ENCODE measurements at regions not wholly inside any gene's neighbourhood (a gene's known extent, or its start where the extent isn't known, plus 50 kb on each side); places are given as distances from the start of the nearest gene placed in this dataset.

DNA sequence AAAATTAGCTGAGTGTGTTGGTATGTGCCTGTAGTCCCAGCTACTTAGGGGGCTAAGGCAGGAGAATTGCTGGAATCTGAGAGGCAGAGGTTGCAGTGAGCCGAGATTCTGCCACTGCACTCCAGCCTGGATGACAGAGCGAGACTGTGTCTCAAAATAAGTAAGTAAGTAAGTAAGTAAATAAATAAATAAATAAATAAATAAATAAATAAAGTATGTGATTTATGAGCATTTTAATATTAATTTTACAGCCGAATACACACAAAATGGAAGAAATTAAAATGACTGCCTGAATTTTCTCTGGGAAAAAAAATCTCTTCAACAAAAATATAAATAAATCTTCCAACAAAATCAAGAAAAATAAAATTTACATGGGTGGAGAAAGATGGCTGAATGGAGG lies 740.7 kb downstream of the CDH18 start:
- no peaks in the 10 kb centered on the region for H3K4me1 ChIP-seq (ENCODE audit: control insufficient read depth, extremely low read depth, insufficient read depth, low read length)
- no peak overlapping the region for H3K4me3 ChIP-seq (replicated peaks in 1 of 4; ENCODE audit: control extremely low read depth in 1 of 4, insufficient read depth in 1 of 4, low read depth in 3 of 4, low read length in 4 of 4)
- H3K9ac ChIP-seq (ENCODE audit: insufficient read depth, low read length): no peak overlapping the region
- H2AFZ ChIP-seq (ENCODE audit: low read length): no peak overlapping the region
- no peaks in the 10 kb centered on the region for H3K9me3 ChIP-seq (ENCODE audit: control insufficient read depth, insufficient read depth, low read depth, low read length)
- no peak overlapping the region for H3K4me2 ChIP-seq (ENCODE audit: extremely low read depth, insufficient read depth, low read length)
- H3K27me3 ChIP-seq (ENCODE audit: control insufficient read depth, insufficient read depth, low read length): no peaks in the 10 kb centered on the region
- TF ChIP-seq EZH2 (IDR thresholded peaks at IDR 0.05; ENCODE audit: low read length, missing control alignments): no peak
- TF ChIP-seq, protein P1, sequence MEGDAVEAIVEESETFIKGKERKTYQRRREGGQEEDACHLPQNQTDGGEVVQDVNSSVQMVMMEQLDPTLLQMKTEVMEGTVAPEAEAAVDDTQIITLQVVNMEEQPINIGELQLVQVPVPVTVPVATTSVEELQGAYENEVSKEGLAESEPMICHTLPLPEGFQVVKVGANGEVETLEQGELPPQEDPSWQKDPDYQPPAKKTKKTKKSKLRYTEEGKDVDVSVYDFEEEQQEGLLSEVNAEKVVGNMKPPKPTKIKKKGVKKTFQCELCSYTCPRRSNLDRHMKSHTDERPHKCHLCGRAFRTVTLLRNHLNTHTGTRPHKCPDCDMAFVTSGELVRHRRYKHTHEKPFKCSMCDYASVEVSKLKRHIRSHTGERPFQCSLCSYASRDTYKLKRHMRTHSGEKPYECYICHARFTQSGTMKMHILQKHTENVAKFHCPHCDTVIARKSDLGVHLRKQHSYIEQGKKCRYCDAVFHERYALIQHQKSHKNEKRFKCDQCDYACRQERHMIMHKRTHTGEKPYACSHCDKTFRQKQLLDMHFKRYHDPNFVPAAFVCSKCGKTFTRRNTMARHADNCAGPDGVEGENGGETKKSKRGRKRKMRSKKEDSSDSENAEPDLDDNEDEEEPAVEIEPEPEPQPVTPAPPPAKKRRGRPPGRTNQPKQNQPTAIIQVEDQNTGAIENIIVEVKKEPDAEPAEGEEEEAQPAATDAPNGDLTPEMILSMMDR (conservative IDR thresholded peaks at IDR 0.05 in 1 of 2, IDR thresholded peaks at IDR 0.05 in 1 of 2; ENCODE audit: low read depth in 1 of 2, low read length in 2 of 2): no peak
- no peak overlapping the region for H3K27ac ChIP-seq (ENCODE audit: insufficient read depth, low read length)
- DNase-seq (ENCODE audit: low read depth in 2 of 2): no peak
- H3K79me2 ChIP-seq (ENCODE audit: control insufficient read depth, insufficient read depth, low read length): no peaks in the 10 kb centered on the region
- H4K20me1 ChIP-seq (ENCODE audit: control insufficient read depth, extremely low read depth, insufficient read depth, low read length): no peaks in the 10 kb centered on the region
- no peaks in the 10 kb centered on the region for H3K36me3 ChIP-seq (ENCODE audit: control insufficient read depth, insufficient read depth, low read length)

- Histone ChIP-seq H3K4me3 (replicated peaks in 1 of 4; ENCODE audit: control extremely low read depth in 1 of 4, insufficient read depth in 1 of 4, low read depth in 3 of 4, low read length in 4 of 4) (no peak overlapping the region), H3K79me2 (ENCODE audit: control insufficient read depth, insufficient read depth, low read length) (no peaks in the 10 kb centered on the region), H3K36me3 (ENCODE audit: control insufficient read depth, insufficient read depth, low read length) (no peaks in the 10 kb centered on the region), H3K27me3 (ENCODE audit: control insufficient read depth, insufficient read depth, low read length) (no peaks in the 10 kb centered on the region), H3K9me3 (ENCODE audit: control insufficient read depth, insufficient read depth, low read depth, low read length) (no peaks in the 10 kb centered on the region), H2AFZ (ENCODE audit: low read length) (no peak overlapping the region), H3K9ac (ENCODE audit: insufficient read depth, low read length) (no peak overlapping the region), H3K27ac (ENCODE audit: insufficient read depth, low read length) (no peak overlapping the region), H3K4me1 (ENCODE audit: control insufficient read depth, extremely low read depth, insufficient read depth, low read length) (no peaks in the 10 kb centered on the region), H4K20me1 (ENCODE audit: control insufficient read depth, extremely low read depth, insufficient read depth, low read length) (no peaks in the 10 kb centered on the region), H3K4me2 (ENCODE audit: extremely low read depth, insufficient read depth, low read length) (no peak overlapping the region)
- TF ChIP-seq, protein P1 (conservative IDR thresholded peaks at IDR 0.05 in 1 of 2, IDR thresholded peaks at IDR 0.05 in 1 of 2; ENCODE audit: low read depth in 1 of 2, low read length in 2 of 2): no peak
- no peak for TF ChIP-seq EZH2 (IDR thresholded peaks at IDR 0.05; ENCODE audit: low read length, missing control alignments)
- DNase-seq (ENCODE audit: low read depth in 2 of 2): no peak
Observed at GRCh38 chr5:19256036-19256435, 732.0 kb downstream of the CDH18 start.

DNA sequence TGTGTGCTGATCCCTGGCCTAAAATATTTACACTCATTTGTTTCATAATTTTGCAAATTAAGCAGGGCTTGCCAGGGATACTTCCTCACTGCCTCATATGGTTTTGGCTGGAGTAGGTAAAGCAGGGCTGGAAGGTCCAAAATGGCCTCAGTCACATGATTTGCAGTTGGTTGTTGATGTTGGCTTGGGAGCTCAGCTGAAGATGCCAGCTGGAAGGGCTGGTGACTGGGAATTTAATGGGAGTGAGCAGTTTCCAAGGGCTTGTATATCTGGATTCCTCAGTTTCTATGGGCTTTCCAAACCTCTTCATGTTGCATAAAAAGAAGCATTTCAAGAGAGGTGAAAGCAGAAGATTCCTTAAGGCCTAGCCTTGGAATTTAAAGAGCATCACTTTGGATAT lies 729.3 kb downstream of the CDH18 start:
- H3K4me1 ChIP-seq (ENCODE audit: control insufficient read depth, extremely low read depth, insufficient read depth, low read length): no peaks in the 10 kb centered on the region
- TF ChIP-seq, protein P1 (conservative IDR thresholded peaks at IDR 0.05 in 1 of 2, IDR thresholded peaks at IDR 0.05 in 1 of 2; ENCODE audit: low read depth in 1 of 2, low read length in 2 of 2): no peak
- no peak for TF ChIP-seq EZH2 (IDR thresholded peaks at IDR 0.05; ENCODE audit: low read length, missing control alignments)
- H4K20me1 ChIP-seq (ENCODE audit: control insufficient read depth, extremely low read depth, insufficient read depth, low read length): no peaks in the 10 kb centered on the region
- no peak overlapping the region for H3K27ac ChIP-seq (ENCODE audit: insufficient read depth, low read length)
- DNase-seq (ENCODE audit: low read depth in 2 of 2): no peak
- H3K9me3 ChIP-seq (ENCODE audit: control insufficient read depth, insufficient read depth, low read depth, low read length): no peaks in the 10 kb centered on the region
- no peak overlapping the region for H3K4me2 ChIP-seq (ENCODE audit: extremely low read depth, insufficient read depth, low read length)
- no peaks in the 10 kb centered on the region for H3K79me2 ChIP-seq (ENCODE audit: control insufficient read depth, insufficient read depth, low read length)
- no peak overlapping the region for H3K4me3 ChIP-seq (replicated peaks in 1 of 4; ENCODE audit: control extremely low read depth in 1 of 4, insufficient read depth in 1 of 4, low read depth in 3 of 4, low read length in 4 of 4)
- no peaks in the 10 kb centered on the region for H3K27me3 ChIP-seq (ENCODE audit: control insufficient read depth, insufficient read depth, low read length)
- no peaks in the 10 kb centered on the region for H3K36me3 ChIP-seq (ENCODE audit: control insufficient read depth, insufficient read depth, low read length)
- H2AFZ ChIP-seq (ENCODE audit: low read length): no peak overlapping the region
- H3K9ac ChIP-seq (ENCODE audit: insufficient read depth, low read length): no peak overlapping the region
